Progenitor cell of endocrine pancreas (in vitro differentiated cells): ENCODE measurements at regions not wholly inside any gene's neighbourhood (a gene's known extent, or its start where the extent isn't known, plus 50 kb on each side); places are given as distances from the start of the nearest gene placed in this dataset.

Source experiments
- DNase-seq: peaks from one replicate; pipeline ENCODE4 v3.0.0; 2021; ENCODE audit warnings: low spot score; ENCODE audit not compliant: unreplicated experiment
- H3K27ac Mint-ChIP-seq: 2 replicates; pipeline ENCODE4 v1.8.0; 2021; ENCODE audit warnings: mild to moderate bottlenecking, moderate library complexity, mixed read lengths
- H3K27me3 Mint-ChIP-seq: 2 replicates; pipeline ENCODE4 v1.8.0; 2021; ENCODE audit warnings: mixed read lengths
- H3K36me3 Mint-ChIP-seq: 2 replicates; pipeline ENCODE4 v1.8.0; 2022; ENCODE audit warnings: mixed read lengths; ENCODE audit not compliant: insufficient read depth
- H3K4me1 Mint-ChIP-seq: 2 replicates; pipeline ENCODE4 v1.8.0; 2021; ENCODE audit warnings: low read depth, mixed read lengths
- H3K4me3 Mint-ChIP-seq: 2 replicates; pipeline ENCODE4 v1.8.0; 2021; ENCODE audit warnings: low read depth, mild to moderate bottlenecking, moderate library complexity, mixed read lengths
- H3K9me3 Mint-ChIP-seq: 2 replicates; pipeline ENCODE4 v1.8.0; 2021; ENCODE audit warnings: low read depth, mixed read lengths
- TF ChIP-seq, protein P1 (sequence below): fragments of 200-600 bp; sonication (generic); IDR thresholded peaks from one replicate; pipeline ENCODE4 v1.5.0; 2021; ENCODE audit warnings: antibody characterized with exemption, mild to moderate bottlenecking; ENCODE audit not compliant: unreplicated experiment

DNA sequence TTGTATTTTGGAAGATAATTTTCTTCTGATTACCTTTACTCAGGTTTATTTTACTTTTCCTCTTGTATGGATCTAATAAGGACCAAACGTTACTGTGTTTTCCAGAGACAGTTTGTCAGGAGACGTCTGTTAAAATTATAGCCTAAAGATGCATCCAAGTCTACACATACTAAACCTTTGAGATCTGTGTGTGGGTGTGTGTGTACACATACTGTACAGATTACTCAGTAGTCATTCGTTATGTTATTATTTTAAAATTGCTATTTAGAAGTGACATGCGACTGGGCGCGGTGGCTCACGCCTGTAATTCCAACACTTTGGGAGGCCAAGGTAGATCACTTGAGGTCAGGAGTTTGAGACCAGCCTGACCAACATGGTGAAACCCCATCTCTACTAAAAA is 51.6 kb upstream of the CNTLN start:
- H3K27me3 Mint-ChIP-seq = no peaks in the 10 kb centered on the region
- DNase-seq = no peak
- peaks cover 13% of the 10 kb centered on the region for H3K4me1 Mint-ChIP-seq
- TF ChIP-seq, protein P1, sequence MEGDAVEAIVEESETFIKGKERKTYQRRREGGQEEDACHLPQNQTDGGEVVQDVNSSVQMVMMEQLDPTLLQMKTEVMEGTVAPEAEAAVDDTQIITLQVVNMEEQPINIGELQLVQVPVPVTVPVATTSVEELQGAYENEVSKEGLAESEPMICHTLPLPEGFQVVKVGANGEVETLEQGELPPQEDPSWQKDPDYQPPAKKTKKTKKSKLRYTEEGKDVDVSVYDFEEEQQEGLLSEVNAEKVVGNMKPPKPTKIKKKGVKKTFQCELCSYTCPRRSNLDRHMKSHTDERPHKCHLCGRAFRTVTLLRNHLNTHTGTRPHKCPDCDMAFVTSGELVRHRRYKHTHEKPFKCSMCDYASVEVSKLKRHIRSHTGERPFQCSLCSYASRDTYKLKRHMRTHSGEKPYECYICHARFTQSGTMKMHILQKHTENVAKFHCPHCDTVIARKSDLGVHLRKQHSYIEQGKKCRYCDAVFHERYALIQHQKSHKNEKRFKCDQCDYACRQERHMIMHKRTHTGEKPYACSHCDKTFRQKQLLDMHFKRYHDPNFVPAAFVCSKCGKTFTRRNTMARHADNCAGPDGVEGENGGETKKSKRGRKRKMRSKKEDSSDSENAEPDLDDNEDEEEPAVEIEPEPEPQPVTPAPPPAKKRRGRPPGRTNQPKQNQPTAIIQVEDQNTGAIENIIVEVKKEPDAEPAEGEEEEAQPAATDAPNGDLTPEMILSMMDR = no peak
- no peaks in the 10 kb centered on the region for H3K9me3 Mint-ChIP-seq
- H3K4me3 Mint-ChIP-seq = no peak overlapping the region
- no peak overlapping the region for H3K27ac Mint-ChIP-seq
- H3K36me3 Mint-ChIP-seq = no peaks in the 10 kb centered on the region

- peaks cover 13% of the 10 kb centered on the region for H3K4me1 Mint-ChIP-seq
- no peak for DNase-seq
- no peak overlapping the region for H3K27ac Mint-ChIP-seq
- H3K36me3 Mint-ChIP-seq = no peaks in the 10 kb centered on the region
- H3K4me3 Mint-ChIP-seq = no peak overlapping the region
- TF ChIP-seq, protein P1 = no peak
- H3K9me3 Mint-ChIP-seq = no peaks in the 10 kb centered on the region
- H3K27me3 Mint-ChIP-seq = no peaks in the 10 kb centered on the region
Measured at GRCh38 chr9:17082343-17083064, 52.3 kb upstream of the CNTLN start.

DNA sequence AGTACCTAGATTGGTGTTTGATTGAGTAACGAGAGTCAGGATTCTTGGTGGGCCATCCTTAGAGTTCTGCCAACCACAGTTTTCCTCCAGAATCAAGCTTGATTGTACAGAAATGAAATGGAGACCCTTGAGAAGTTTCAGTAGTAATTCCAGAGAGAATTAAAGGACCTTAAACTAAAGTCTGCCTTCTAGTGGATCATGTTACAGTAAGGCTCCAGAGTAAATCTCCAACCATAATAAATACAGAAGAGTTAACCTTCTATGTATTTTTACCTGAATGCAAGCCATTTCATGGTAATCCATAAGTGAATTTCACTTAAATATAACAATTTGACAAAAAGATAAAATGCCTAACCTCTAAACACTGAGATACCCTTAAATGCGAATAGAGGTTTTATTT is 53.0 kb upstream of the CNTLN start:
- no peaks in the 10 kb centered on the region for H3K27me3 Mint-ChIP-seq
- no peak overlapping the region for H3K4me3 Mint-ChIP-seq
- peaks cover 13% of the 10 kb centered on the region for H3K4me1 Mint-ChIP-seq
- no peaks in the 10 kb centered on the region for H3K36me3 Mint-ChIP-seq
- TF ChIP-seq, protein P1 = no peak
- peak overlapping the region; percentile 53 for H3K27ac Mint-ChIP-seq
- DNase-seq = no peak
- no peaks in the 10 kb centered on the region for H3K9me3 Mint-ChIP-seq

DNA sequence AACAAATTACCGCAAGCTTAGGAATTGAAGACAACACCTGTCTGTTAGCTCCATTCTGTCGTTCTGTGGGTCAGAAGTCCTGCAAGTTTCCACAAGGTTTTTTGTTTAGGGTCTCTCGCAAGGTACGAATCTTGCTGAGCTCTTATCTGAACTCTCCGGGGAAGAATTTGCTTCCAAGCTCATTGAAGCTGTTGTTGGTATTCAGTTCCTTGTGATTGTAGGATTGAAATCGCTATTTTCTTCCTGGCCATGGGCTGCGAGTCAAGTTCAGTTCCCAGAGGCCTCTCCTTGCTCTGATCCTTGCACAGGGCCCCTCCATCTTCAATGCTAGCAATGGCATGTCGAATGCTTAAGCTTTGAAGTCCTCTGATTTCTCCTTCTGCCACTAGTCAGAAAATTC is 53.5 kb upstream of the CNTLN start:
- no peaks in the 10 kb centered on the region for H3K27me3 Mint-ChIP-seq
- H3K27ac Mint-ChIP-seq = peak overlapping the region; percentile 53
- TF ChIP-seq, protein P1 = no peak
- no peaks in the 10 kb centered on the region for H3K9me3 Mint-ChIP-seq
- no peak overlapping the region for H3K4me3 Mint-ChIP-seq
- DNase-seq = no peak
- H3K36me3 Mint-ChIP-seq = no peaks in the 10 kb centered on the region
- H3K4me1 Mint-ChIP-seq = peaks cover 13% of the 10 kb centered on the region

DNA sequence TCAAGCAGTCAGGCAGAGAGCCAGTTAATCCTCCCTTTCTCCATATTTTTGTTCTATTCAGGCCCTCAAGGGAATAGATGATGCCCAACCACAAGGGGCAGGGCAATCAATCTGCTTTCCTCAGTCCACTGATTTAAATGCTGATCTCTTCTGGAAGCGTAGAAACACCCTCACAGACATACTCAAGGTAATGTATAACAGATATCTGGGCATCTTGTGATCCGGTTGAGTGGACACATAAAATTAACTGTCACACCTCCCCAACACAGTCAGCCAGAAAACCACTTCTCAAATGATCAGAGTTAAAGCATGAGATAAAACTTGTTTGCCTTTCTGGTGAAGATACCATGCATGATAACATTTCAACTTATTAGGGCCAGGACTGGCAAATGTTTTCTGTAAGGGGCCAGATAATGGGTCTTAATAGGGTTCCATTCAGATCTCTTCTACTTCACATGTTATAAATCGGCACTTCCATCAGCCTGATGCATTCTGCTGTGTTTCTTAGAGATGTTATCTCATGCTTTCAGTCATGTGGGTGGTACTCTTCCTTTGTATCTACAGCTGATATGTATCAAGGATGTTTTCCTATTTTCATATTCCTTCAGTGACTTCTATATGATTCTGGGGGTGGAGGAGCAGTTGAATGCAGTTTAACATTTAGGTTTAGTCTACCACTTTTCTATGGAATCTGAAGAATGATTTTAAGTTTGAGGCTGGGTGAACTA is 58.9 kb upstream of the CNTLN start:
- peaks cover 5% of the 10 kb centered on the region for H3K9me3 Mint-ChIP-seq
- H3K27ac Mint-ChIP-seq = no peak overlapping the region
- TF ChIP-seq, protein P1 = no peak
- H3K4me3 Mint-ChIP-seq = no peak overlapping the region
- H3K27me3 Mint-ChIP-seq = no peaks in the 10 kb centered on the region
- peaks cover 3% of the 10 kb centered on the region for H3K4me1 Mint-ChIP-seq
- no peaks in the 10 kb centered on the region for H3K36me3 Mint-ChIP-seq
- DNase-seq = no peak
